OCI-LY1 (cell line): ENCODE measurements at regions not wholly inside any gene's neighbourhood (a gene's known extent, or its start where the extent isn't known, plus 50 kb on each side); places are given as distances from the start of the nearest gene placed in this dataset.
"Not testable (repeated sequence)": the region's sequence is repeated elsewhere in the genome, so short reads cannot be mapped to it uniquely, and the experiment has no call there.

ENCODE experiments used
- H2AFZ ChIP-seq: fragments of 200-600 bp; sonication (generic), shearing (Covaris generic); 2 replicates; pipeline ENCODE4 v1.6.0; 2014; ENCODE audit warnings: antibody characterized with exemption, mild to moderate bottlenecking, low read length
- H3F3A ChIP-seq: fragments of 200-600 bp; sonication (generic), shearing (Covaris generic); 2 replicates; pipeline ENCODE4 v1.6.0; 2014; ENCODE audit warnings: mild to moderate bottlenecking, antibody characterized with exemption, low read length, moderate library complexity; ENCODE audit not compliant: insufficient read depth
- H3K27ac ChIP-seq: fragments of 200-600 bp; sonication (generic); 2 replicates; pipeline ENCODE4 v1.5.1; 2014; ENCODE audit warnings: low read length, mixed run types, mild to moderate bottlenecking, low read depth; ENCODE audit not compliant: poor library complexity, severe bottlenecking
- H3K27me3 ChIP-seq: fragments of 200-600 bp; sonication (generic); 2 replicates; pipeline ENCODE4 v1.6.0; 2014; ENCODE audit warnings: antibody characterized with exemption, mild to moderate bottlenecking, low read length, moderate library complexity; ENCODE audit not compliant: insufficient read depth
- H3K36me3 ChIP-seq: fragments of 200-600 bp; sonication (generic); 2 replicates; pipeline ENCODE4 v1.6.1; 2014; ENCODE audit warnings: mild to moderate bottlenecking, antibody characterized with exemption, low read length, moderate library complexity, mixed read lengths; ENCODE audit not compliant: insufficient read depth
- H3K4me1 ChIP-seq: fragments of 200-600 bp; sonication (generic); 2 replicates; pipeline ENCODE4 v1.5.1; 2014; ENCODE audit warnings: mild to moderate bottlenecking, low read length, moderate library complexity; ENCODE audit not compliant: insufficient read depth, severe bottlenecking
- H3K4me2 ChIP-seq: fragments of 200-600 bp; sonication (generic), shearing (Covaris generic); 2 replicates; pipeline ENCODE4 v1.6.1; 2014; ENCODE audit warnings: low read length
- H3K4me3 ChIP-seq: fragments of 200-600 bp; sonication (generic); 2 replicates; pipeline ENCODE4 v1.5.1; 2014; ENCODE audit warnings: low read length, low read depth, mild to moderate bottlenecking, mixed read lengths; ENCODE audit not compliant: poor library complexity, severe bottlenecking
- H3K79me2 ChIP-seq: fragments of 200-600 bp; shearing (Covaris generic); 2 replicates; pipeline ENCODE4 v1.6.1; 2016; ENCODE audit warnings: mixed run types, low read length, mixed read lengths; ENCODE audit not compliant: insufficient read depth
- H3K9ac ChIP-seq: fragments of 200-600 bp; sonication (generic), shearing (Covaris generic); 2 replicates; pipeline ENCODE4 v1.6.1; 2014; ENCODE audit warnings: mild to moderate bottlenecking, low read length, mixed read lengths
- H3K9me2 ChIP-seq: fragments of 200-600 bp; sonication (generic), shearing (Covaris generic); 2 replicates; pipeline ENCODE4 v1.6.1; 2014; ENCODE audit warnings: low read depth, mild to moderate bottlenecking, low read length, mixed read lengths
- H3K9me3 ChIP-seq: fragments of 200-600 bp; shearing (Covaris generic); 2 replicates; pipeline ENCODE4 v1.6.1; 2014; ENCODE audit warnings: low read length, mixed read lengths
- H4K20me1 ChIP-seq: fragments of 200-600 bp; sonication (generic), shearing (Covaris generic); 2 replicates; pipeline ENCODE4 v1.6.0; 2016; ENCODE audit warnings: mild to moderate bottlenecking, low read length; ENCODE audit not compliant: insufficient read depth
- EZH2 ChIP-seq: fragments of 200-600 bp; sonication (generic), shearing (Covaris generic); IDR thresholded peaks from 2 replicates; pipeline ENCODE4 v1.8.0; 2017; ENCODE audit warnings: borderline replicate concordance, mixed run types, mild to moderate bottlenecking, antibody characterized with exemption, low read length, moderate library complexity, mixed read lengths
- TF ChIP-seq, protein P1 (sequence below): fragments of 200-600 bp; sonication (generic), shearing (Covaris generic); IDR thresholded peaks from 2 replicates; pipeline ENCODE4 v1.5.1; 2017; ENCODE audit warnings: mild to moderate bottlenecking, antibody characterized with exemption, low read length, moderate library complexity, mixed read lengths

DNA sequence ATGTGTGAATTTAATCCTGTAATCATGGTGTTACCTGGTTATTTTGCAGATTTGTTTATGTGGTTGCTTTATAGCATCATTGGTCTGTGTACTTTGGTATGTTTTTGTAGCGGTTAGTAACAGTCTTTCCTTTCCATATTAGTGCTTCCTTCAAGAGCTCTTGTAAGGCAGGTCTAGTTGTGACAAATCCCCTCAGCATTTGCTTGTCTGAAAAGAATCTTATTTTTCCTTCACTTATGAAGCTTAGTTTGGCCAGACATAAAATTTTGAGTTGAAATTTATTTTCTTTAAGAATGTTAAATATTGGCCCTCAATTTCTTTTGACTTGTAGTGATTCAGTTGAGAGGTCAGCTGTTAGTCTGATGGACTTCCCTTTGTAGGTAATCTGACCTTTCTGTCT lies 1096.1 kb upstream of the SLIT2 start:
- H3K79me2 ChIP-seq: no peaks in the 10 kb centered on the region
- no peak overlapping the region for H3K9ac ChIP-seq
- TF ChIP-seq EZH2: no peak
- TF ChIP-seq, protein P1, sequence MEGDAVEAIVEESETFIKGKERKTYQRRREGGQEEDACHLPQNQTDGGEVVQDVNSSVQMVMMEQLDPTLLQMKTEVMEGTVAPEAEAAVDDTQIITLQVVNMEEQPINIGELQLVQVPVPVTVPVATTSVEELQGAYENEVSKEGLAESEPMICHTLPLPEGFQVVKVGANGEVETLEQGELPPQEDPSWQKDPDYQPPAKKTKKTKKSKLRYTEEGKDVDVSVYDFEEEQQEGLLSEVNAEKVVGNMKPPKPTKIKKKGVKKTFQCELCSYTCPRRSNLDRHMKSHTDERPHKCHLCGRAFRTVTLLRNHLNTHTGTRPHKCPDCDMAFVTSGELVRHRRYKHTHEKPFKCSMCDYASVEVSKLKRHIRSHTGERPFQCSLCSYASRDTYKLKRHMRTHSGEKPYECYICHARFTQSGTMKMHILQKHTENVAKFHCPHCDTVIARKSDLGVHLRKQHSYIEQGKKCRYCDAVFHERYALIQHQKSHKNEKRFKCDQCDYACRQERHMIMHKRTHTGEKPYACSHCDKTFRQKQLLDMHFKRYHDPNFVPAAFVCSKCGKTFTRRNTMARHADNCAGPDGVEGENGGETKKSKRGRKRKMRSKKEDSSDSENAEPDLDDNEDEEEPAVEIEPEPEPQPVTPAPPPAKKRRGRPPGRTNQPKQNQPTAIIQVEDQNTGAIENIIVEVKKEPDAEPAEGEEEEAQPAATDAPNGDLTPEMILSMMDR: no peak
- no peaks in the 10 kb centered on the region for H3F3A ChIP-seq
- H3K9me2 ChIP-seq: no peaks in the 10 kb centered on the region
- no peaks in the 10 kb centered on the region for H4K20me1 ChIP-seq
- H3K27me3 ChIP-seq: no peaks in the 10 kb centered on the region
- H2AFZ ChIP-seq: no peak overlapping the region
- H3K27ac ChIP-seq: no peak overlapping the region
- no peak overlapping the region for H3K4me3 ChIP-seq
- H3K4me1 ChIP-seq: no peaks in the 10 kb centered on the region
- no peaks in the 10 kb centered on the region for H3K36me3 ChIP-seq
- no peak overlapping the region for H3K4me2 ChIP-seq
- H3K9me3 ChIP-seq: no peaks in the 10 kb centered on the region

DNA sequence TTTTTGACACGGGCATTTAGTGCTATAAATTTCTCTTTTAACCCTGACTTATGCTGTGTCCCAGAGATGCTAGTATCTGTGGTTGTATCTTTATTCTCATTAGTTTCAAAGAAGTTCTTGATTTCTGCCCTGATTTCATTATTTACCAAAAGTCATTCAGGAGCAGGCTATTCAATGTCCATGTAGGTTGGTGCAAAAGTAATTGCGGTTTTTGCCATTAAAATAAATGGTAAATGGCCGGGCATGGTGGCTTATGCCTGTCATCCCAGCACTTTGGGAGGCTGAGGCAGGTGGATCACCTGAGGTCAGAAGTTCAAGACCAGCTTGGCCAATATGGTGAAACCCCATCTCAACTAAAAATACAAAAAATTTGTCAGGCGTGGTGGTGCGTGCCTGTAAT lies 1097.4 kb upstream of the SLIT2 start:
- not testable (repeated sequence) for H3K4me2 ChIP-seq, H3K9me3 ChIP-seq, H3K27me3 ChIP-seq, H3F3A ChIP-seq, H3K36me3 ChIP-seq, H3K4me3 ChIP-seq, H3K9ac ChIP-seq, H4K20me1 ChIP-seq, H3K79me2 ChIP-seq, H3K9me2 ChIP-seq, H3K4me1 ChIP-seq, H2AFZ ChIP-seq, H3K27ac ChIP-seq

DNA sequence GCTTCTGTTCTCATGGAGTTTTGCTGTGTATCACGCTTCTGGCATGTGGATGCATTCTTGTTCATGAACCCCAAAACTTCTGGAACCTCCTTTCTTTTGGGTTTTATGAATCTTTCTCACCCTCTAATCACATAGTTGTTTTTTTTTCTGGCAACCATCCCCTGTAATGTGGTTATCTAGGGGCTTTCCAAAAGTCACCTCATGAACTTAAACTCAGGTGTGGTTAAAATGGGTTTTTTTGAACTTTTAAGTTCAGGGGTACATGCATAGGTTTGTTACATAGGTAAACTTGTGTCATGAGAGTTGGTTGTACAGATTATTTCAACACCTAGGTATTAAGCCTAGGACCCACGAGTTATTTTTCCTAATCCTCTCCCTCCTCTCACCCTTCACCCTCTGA lies 1099.4 kb upstream of the SLIT2 start:
- TF ChIP-seq EZH2: no peak
- TF ChIP-seq, protein P1: no peak
- no peaks in the 10 kb centered on the region for H3F3A ChIP-seq
- no peaks in the 10 kb centered on the region for H4K20me1 ChIP-seq
- no peak overlapping the region for H3K27ac ChIP-seq
- no peak overlapping the region for H3K4me3 ChIP-seq
- H3K79me2 ChIP-seq: no peaks in the 10 kb centered on the region
- H3K9me3 ChIP-seq: no peaks in the 10 kb centered on the region
- H3K4me1 ChIP-seq: no peaks in the 10 kb centered on the region
- no peaks in the 10 kb centered on the region for H3K27me3 ChIP-seq
- no peak overlapping the region for H3K4me2 ChIP-seq
- no peak overlapping the region for H3K9ac ChIP-seq
- H2AFZ ChIP-seq: no peak overlapping the region
- H3K36me3 ChIP-seq: no peaks in the 10 kb centered on the region
- no peaks in the 10 kb centered on the region for H3K9me2 ChIP-seq

DNA sequence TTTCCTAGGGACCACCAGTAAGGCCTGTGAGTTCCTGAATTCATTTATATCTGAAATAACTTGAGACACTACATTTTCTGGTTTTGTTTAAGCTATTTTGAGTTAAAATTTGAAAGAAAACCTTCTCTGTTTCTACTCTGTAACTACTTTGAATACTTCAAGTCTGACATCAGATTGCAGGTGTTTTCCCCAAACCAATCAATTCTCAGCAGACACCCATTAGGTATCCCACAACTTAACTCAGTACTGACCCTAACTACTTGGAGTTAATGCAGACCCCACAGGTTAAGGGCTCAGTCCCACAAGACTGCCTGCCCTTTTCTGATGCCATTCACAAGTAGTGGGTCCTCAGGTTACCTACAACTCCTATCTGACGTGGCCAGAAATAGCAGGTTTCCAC lies 1100.0 kb upstream of the SLIT2 start:
- no peaks in the 10 kb centered on the region for H3K9me2 ChIP-seq
- H3K4me2 ChIP-seq: no peak overlapping the region
- H3K27ac ChIP-seq: no peak overlapping the region

More for the DNA sequence above, 1100.0 kb upstream of the SLIT2 start:
- no peak overlapping the region for H2AFZ ChIP-seq
- no peaks in the 10 kb centered on the region for H3K27me3 ChIP-seq
- no peaks in the 10 kb centered on the region for H3K36me3 ChIP-seq
- TF ChIP-seq, protein P1: no peak
- no peak for TF ChIP-seq EZH2
- no peaks in the 10 kb centered on the region for H4K20me1 ChIP-seq
- H3K79me2 ChIP-seq: no peaks in the 10 kb centered on the region
- H3K4me3 ChIP-seq: no peak overlapping the region
- no peaks in the 10 kb centered on the region for H3K9me3 ChIP-seq
- no peaks in the 10 kb centered on the region for H3F3A ChIP-seq
- H3K9ac ChIP-seq: no peak overlapping the region
- H3K4me1 ChIP-seq: no peaks in the 10 kb centered on the region
